ENCODE measurements at regions not wholly inside any gene's neighbourhood (a gene's known extent, or its start where the extent isn't known, plus 50 kb on each side); places are given as distances from the start of the nearest gene placed in this dataset.

GRCh38 chr4:64897683-64898082, 488.4 kb upstream of the TECRL start:
- no peak overlapping the region for H3K4me3 ChIP-seq (replicated peaks; ENCODE audit: low read depth, low read length)
- no peak for TF ChIP-seq CTCF (IDR thresholded peaks at IDR 0.05; ENCODE audit: low read depth, low read length, missing control alignments)

DNA sequence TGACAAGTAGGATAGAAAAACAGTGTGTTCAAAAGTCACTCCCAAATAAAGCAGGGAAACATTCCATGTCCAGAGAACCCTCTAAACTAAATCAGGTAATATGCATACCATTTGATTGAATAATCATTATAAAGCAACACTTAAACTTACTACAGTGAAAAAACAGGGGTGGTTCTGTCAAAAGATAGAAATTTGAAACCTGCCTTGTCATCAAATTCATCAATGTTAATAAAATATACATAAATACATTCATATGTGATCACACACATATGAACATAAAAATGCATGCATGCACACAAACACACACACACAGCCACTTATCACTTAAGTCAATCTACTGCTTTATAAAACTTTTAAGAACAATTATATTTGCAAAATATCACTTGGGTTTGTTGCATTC, 485.8 kb upstream of the TECRL start:
- no peak for DNase-seq (ENCODE audit: extremely low read depth, low read depth)
- no peak overlapping the region for H3K4me3 ChIP-seq (replicated peaks; ENCODE audit: low read depth, low read length)
- no peak for TF ChIP-seq CTCF (IDR thresholded peaks at IDR 0.05; ENCODE audit: low read depth, low read length, missing control alignments)

More at GRCh38 chr4:64897683-64898082, 488.4 kb upstream of the TECRL start:
- no peak for DNase-seq (ENCODE audit: extremely low read depth, low read depth)

- H3K4me3 ChIP-seq (replicated peaks; ENCODE audit: low read depth, low read length): no peak overlapping the region
- DNase-seq (ENCODE audit: extremely low read depth, low read depth): no peak
- TF ChIP-seq CTCF (IDR thresholded peaks at IDR 0.05; ENCODE audit: low read depth, low read length, missing control alignments): no peak
Measured at GRCh38 chr4:64893205-64893604, 484.0 kb upstream of the TECRL start.

- H3K4me3 ChIP-seq (replicated peaks; ENCODE audit: low read depth, low read length): no peak overlapping the region
- no peak for DNase-seq (ENCODE audit: extremely low read depth, low read depth)
- no peak for TF ChIP-seq CTCF (IDR thresholded peaks at IDR 0.05; ENCODE audit: low read depth, low read length, missing control alignments)
Measured at GRCh38 chr4:64889906-64890610, 480.8 kb upstream of the TECRL start.

DNA sequence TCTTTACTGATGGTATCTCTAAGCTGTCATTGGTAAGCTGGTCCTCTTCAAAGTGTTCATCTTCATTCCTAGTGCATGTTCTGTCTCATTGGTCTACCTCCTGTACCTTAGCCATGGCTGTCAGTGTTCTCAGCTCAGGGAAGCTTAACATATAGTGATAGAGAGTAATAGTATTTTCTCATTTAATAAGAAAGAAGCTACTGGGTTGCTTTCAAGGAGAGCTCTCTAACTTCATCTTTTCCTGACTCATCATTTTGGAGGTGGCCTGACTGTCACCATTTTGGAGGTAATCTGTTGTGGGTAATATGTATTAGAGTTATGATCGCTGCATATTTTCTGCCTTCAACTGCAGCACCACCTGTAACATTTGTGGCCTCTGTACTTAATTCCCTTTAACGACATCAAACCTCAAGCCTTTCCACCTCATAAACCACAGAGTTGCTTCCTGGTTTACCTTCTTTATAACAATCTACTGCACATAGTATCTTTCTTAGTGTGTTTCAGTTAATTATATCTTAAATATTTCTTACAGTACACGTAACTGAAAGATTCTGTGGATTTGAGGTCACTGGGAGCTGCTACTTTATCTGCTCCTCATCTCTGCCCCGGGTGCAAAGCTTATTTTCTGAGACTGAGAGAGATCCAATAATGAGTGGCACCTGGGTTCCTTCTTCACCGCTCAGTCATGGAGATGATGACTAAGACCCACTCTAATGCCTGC, 474.0 kb upstream of the TECRL start:
- DNase-seq (ENCODE audit: extremely low read depth, low read depth): no peak
- no peak overlapping the region for H3K4me3 ChIP-seq (replicated peaks; ENCODE audit: low read depth, low read length)

More for the DNA sequence above, 474.0 kb upstream of the TECRL start:
- TF ChIP-seq CTCF (IDR thresholded peaks at IDR 0.05; ENCODE audit: low read depth, low read length, missing control alignments): no peak
